ENCODE measurements at regions not wholly inside any gene's neighbourhood (a gene's known extent, or its start where the extent isn't known, plus 50 kb on each side); places are given as distances from the start of the nearest gene placed in this dataset.

- no peak overlapping the region for H3K4me3 ChIP-seq
- DNase-seq = no peak
- no peak for TF ChIP-seq CTCF (IDR thresholded peaks at IDR 0.05; ENCODE audit: borderline replicate concordance)
- H3K27ac ChIP-seq (replicated peaks) = no peak overlapping the region
- no peaks in the 10 kb centered on the region for H3K4me1 ChIP-seq
- H3K36me3 ChIP-seq = no peaks in the 10 kb centered on the region
- no peaks in the 10 kb centered on the region for H3K9me3 ChIP-seq (replicated peaks)
- no peaks in the 10 kb centered on the region for H3K27me3 ChIP-seq (ENCODE audit: low read depth)
- intact Hi-C loops (cut with micrococcal nuclease) = no loop called here
These were observed 219.7 kb upstream of the NDST3 start for GRCh38 chr4:117814277-117815246.

GRCh38 chr4:117817301-117817700 lies 217.0 kb upstream of the NDST3 start:
- TF ChIP-seq CTCF (IDR thresholded peaks at IDR 0.05; ENCODE audit: borderline replicate concordance) = no peak
- no peaks in the 10 kb centered on the region for H3K36me3 ChIP-seq
- H3K4me1 ChIP-seq = no peaks in the 10 kb centered on the region
- intact Hi-C loops (cut with micrococcal nuclease) = no loop called here
- H3K9me3 ChIP-seq (replicated peaks) = no peaks in the 10 kb centered on the region
- no peak overlapping the region for H3K27ac ChIP-seq (replicated peaks)
- no peak overlapping the region for H3K4me3 ChIP-seq
- no peaks in the 10 kb centered on the region for H3K27me3 ChIP-seq (ENCODE audit: low read depth)
- DNase-seq = no peak

GRCh38 chr4:117821834-117822233 lies 212.5 kb upstream of the NDST3 start:
- no peak overlapping the region for H3K27ac ChIP-seq (replicated peaks)
- intact Hi-C loops (cut with micrococcal nuclease) = no loop called here
- no peak for DNase-seq

GRCh38 chr4:117823388-117823787 lies 210.9 kb upstream of the NDST3 start:
- no peak for TF ChIP-seq CTCF (IDR thresholded peaks at IDR 0.05; ENCODE audit: borderline replicate concordance)
- Histone ChIP-seq H3K4me3 (no peak overlapping the region), H3K4me1 (no peaks in the 10 kb centered on the region), H3K27me3 (ENCODE audit: low read depth) (no peaks in the 10 kb centered on the region), H3K9me3 (replicated peaks) (no peaks in the 10 kb centered on the region), H3K36me3 (no peaks in the 10 kb centered on the region), H3K27ac (replicated peaks) (no peak overlapping the region)
- intact Hi-C loops (cut with micrococcal nuclease) = no loop called here
- no peak for DNase-seq

More at GRCh38 chr4:117821834-117822233, 212.5 kb upstream of the NDST3 start:
- Histone ChIP-seq H3K27me3 (ENCODE audit: low read depth) (no peaks in the 10 kb centered on the region), H3K9me3 (replicated peaks) (no peaks in the 10 kb centered on the region), H3K36me3 (no peaks in the 10 kb centered on the region), H3K4me3 (no peak overlapping the region), H3K4me1 (no peaks in the 10 kb centered on the region)
- no peak for TF ChIP-seq CTCF (IDR thresholded peaks at IDR 0.05; ENCODE audit: borderline replicate concordance)

GRCh38 chr4:117825600-117825999 lies 208.7 kb upstream of the NDST3 start:
- Histone ChIP-seq H3K27me3 (ENCODE audit: low read depth) (no peaks in the 10 kb centered on the region), H3K9me3 (replicated peaks) (no peaks in the 10 kb centered on the region), H3K4me1 (no peaks in the 10 kb centered on the region), H3K27ac (replicated peaks) (no peak overlapping the region), H3K4me3 (no peak overlapping the region), H3K36me3 (no peaks in the 10 kb centered on the region)
- TF ChIP-seq CTCF (IDR thresholded peaks at IDR 0.05; ENCODE audit: borderline replicate concordance) = no peak
- no peak for DNase-seq
- intact Hi-C loops (cut with micrococcal nuclease) = no loop called here
